ENCODE measurements at regions not wholly inside any gene's neighbourhood (a gene's known extent, or its start where the extent isn't known, plus 50 kb on each side); places are given as distances from the start of the nearest gene placed in this dataset.
"Not testable (repeated sequence)": the region's sequence is repeated elsewhere in the genome, so short reads cannot be mapped to it uniquely, and the experiment has no call there.

DNA sequence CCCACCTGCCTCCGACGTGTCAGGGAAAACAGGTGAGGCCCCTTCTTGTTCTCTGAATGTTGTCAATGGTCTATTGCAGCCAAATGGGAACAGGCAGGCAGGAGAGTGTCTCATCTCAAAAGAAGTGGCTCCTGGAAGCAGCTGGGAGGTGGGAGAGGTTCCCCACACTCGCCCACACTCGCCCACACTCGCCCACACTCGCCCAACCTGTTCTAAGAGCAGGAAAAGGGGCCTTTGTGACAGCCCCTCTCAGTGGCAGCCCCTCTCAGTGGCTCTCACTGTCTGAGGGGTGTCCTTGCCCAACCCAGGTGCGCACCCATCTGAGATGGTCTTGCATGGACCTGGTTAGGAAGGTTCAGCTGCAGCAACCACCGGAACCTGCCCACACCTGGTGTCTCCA, 162.2 kb downstream of the LMLN start:
- not testable (repeated sequence) for TF ChIP-seq TCF4 (CRISPR knock-in tag; IDR thresholded peaks at IDR 0.05; ENCODE audit: borderline replicate concordance); ZFP30 (CRISPR knock-in tag; IDR thresholded peaks at IDR 0.05); RARB (CRISPR knock-in tag; IDR thresholded peaks at IDR 0.05); CREB5 (CRISPR knock-in tag; IDR thresholded peaks at IDR 0.05; ENCODE audit: low read depth); TSHZ2 (CRISPR knock-in tag; IDR thresholded peaks at IDR 0.05); ZNF70 (CRISPR knock-in tag; IDR thresholded peaks at IDR 0.05); PPARA (CRISPR knock-in tag; IDR thresholded peaks at IDR 0.05; ENCODE audit: borderline replicate concordance); ISL1 (CRISPR knock-in tag; IDR thresholded peaks at IDR 0.05); ESRRG (CRISPR knock-in tag; IDR thresholded peaks at IDR 0.05); ZNF565 (CRISPR knock-in tag; conservative IDR thresholded peaks at IDR 0.05; ENCODE audit: low read depth); ZNF8 (CRISPR knock-in tag; IDR thresholded peaks at IDR 0.05); OSR1 (CRISPR knock-in tag; IDR thresholded peaks at IDR 0.05)
- TF ChIP-seq, protein P1, sequence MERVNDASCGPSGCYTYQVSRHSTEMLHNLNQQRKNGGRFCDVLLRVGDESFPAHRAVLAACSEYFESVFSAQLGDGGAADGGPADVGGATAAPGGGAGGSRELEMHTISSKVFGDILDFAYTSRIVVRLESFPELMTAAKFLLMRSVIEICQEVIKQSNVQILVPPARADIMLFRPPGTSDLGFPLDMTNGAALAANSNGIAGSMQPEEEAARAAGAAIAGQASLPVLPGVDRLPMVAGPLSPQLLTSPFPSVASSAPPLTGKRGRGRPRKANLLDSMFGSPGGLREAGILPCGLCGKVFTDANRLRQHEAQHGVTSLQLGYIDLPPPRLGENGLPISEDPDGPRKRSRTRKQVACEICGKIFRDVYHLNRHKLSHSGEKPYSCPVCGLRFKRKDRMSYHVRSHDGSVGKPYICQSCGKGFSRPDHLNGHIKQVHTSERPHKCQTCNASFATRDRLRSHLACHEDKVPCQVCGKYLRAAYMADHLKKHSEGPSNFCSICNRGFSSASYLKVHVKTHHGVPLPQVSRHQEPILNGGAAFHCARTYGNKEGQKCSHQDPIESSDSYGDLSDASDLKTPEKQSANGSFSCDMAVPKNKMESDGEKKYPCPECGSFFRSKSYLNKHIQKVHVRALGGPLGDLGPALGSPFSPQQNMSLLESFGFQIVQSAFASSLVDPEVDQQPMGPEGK (CRISPR knock-in tag; IDR thresholded peaks at IDR 0.05; ENCODE audit: borderline replicate concordance): not testable (repeated sequence)
